ENCODE measurements at regions not wholly inside any gene's neighbourhood (a gene's known extent, or its start where the extent isn't known, plus 50 kb on each side); places are given as distances from the start of the nearest gene placed in this dataset.

DNA sequence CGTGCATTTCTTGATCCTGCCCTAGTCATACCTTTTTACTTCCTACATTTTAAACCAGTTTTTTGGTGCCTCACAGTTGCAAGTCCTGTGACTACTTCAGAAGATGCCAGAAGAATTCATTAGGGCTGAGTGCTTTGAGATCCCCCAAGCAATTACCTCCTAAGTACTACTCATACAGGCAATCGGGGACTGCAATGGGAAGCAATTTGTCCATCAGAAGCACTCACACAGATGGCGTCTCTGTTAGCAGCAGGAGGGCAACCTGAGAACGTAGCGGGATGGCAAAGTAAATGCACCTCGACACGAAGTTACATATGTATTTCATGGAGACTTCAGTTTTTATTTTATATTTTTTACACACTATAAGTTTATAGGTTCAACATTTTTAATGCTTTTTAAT, 188.3 kb downstream of the CAPZA3 start:
- TF ChIP-seq, protein P1, sequence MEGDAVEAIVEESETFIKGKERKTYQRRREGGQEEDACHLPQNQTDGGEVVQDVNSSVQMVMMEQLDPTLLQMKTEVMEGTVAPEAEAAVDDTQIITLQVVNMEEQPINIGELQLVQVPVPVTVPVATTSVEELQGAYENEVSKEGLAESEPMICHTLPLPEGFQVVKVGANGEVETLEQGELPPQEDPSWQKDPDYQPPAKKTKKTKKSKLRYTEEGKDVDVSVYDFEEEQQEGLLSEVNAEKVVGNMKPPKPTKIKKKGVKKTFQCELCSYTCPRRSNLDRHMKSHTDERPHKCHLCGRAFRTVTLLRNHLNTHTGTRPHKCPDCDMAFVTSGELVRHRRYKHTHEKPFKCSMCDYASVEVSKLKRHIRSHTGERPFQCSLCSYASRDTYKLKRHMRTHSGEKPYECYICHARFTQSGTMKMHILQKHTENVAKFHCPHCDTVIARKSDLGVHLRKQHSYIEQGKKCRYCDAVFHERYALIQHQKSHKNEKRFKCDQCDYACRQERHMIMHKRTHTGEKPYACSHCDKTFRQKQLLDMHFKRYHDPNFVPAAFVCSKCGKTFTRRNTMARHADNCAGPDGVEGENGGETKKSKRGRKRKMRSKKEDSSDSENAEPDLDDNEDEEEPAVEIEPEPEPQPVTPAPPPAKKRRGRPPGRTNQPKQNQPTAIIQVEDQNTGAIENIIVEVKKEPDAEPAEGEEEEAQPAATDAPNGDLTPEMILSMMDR (IDR thresholded peaks at IDR 0.05; ENCODE audit: control insufficient read depth, extremely low read depth, insufficient read depth) = no peak
- H3K4me3 ChIP-seq (ENCODE audit: low read depth, low read length) = no peak overlapping the region
- DNase-seq (ENCODE audit: low read depth) = no peak

DNA sequence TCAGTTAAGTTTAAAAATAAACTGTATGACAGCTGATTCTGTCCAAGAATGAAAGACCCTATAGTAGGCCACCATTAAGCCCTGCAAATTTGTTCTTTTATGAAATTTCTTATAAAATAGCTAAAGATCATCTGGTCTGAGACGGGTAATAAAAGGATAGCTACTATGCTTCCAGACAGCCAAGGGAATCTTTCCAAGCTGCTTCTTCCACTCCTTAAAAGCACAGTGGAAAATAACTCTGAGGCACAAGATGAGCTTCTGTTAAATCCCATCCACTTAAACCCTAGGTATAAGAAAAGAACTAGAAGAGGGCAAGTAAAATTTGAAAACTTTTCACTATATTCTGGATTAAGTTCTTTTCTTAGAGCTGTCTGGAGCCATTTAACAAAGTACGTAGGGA, 194.3 kb downstream of the CAPZA3 start:
- TF ChIP-seq, protein P1 (IDR thresholded peaks at IDR 0.05; ENCODE audit: control insufficient read depth, extremely low read depth, insufficient read depth) = no peak

DNA sequence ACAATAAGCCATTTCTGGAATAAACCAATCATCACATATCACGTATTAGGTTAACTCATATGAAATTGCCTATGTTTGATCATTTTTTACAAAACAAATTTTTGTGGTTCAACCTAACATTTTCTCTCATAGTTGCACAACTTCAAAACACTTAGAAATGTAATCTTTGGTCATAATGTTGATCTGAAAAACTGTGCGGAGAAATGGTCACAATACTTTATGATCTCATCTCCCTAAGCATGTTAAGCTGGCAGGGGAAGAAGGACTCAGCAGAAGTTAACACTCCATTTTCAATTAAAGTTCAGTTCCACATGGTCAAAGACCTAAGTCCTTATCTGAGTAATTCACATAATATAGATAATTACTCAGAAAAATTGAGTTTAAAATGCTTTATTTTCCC, 194.8 kb downstream of the CAPZA3 start:
- TF ChIP-seq, protein P1 (IDR thresholded peaks at IDR 0.05; ENCODE audit: control insufficient read depth, extremely low read depth, insufficient read depth) = no peak
- DNase-seq (ENCODE audit: low read depth) = no peak
- no peak overlapping the region for H3K4me3 ChIP-seq (ENCODE audit: low read depth, low read length)

More for the DNA sequence above, 194.3 kb downstream of the CAPZA3 start:
- DNase-seq (ENCODE audit: low read depth) = no peak
- H3K4me3 ChIP-seq (ENCODE audit: low read depth, low read length) = no peak overlapping the region

DNA sequence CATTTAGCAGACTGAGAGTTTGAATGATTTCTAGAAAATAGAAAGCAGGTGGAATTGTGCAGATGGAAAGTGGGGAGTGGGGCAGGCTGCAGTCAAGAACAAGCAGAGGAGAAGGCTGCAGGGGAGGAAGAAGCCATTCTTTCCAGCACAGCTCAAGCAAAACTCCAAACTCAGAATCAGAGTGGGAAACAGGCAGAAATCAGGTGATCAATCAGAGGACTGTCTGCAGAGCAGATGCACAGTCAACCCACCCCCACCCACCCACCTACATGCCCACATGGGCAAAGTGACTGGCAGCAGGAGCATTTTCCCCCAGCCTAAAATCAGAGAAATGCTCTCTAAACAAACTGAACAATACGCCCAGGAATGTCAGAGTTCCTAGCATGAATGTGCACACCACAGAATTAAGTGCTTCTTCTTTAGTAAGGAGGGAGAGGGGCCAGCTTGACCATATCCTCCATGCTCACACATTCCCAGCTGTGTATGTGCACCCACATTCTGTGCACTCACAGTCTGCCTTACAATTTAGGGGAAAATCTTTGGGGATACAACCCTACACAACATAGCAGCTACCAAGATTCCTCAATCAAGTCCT, 194.1 kb upstream of the PLEKHA5 start:
- TF ChIP-seq, protein P1 (IDR thresholded peaks at IDR 0.05; ENCODE audit: control insufficient read depth, extremely low read depth, insufficient read depth) = no peak
- DNase-seq (ENCODE audit: low read depth) = no peak

DNA sequence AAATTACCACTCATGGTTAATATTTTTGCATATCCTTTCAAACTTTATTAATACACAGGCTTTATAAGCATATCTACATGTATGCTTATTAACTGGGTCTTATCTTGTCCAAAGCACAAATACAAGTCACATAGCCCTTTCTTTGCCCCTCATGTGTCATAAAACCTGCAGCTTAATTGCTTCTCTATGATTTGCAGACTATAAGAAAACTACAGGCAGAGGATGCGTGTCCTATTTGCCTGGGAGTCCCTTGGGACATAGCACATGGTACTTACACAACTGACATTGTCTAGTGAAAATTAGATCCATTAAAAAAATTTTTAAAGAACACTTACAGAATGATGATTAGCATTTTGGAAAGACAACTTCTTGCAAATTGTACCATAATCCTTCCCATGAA, 190.5 kb upstream of the PLEKHA5 start:
- H3K4me3 ChIP-seq (ENCODE audit: low read depth, low read length) = no peak overlapping the region
- no peak for DNase-seq (ENCODE audit: low read depth)
- TF ChIP-seq, protein P1 (IDR thresholded peaks at IDR 0.05; ENCODE audit: control insufficient read depth, extremely low read depth, insufficient read depth) = no peak

More for the DNA sequence above, 194.1 kb upstream of the PLEKHA5 start:
- H3K4me3 ChIP-seq (ENCODE audit: low read depth, low read length) = no peak overlapping the region

DNA sequence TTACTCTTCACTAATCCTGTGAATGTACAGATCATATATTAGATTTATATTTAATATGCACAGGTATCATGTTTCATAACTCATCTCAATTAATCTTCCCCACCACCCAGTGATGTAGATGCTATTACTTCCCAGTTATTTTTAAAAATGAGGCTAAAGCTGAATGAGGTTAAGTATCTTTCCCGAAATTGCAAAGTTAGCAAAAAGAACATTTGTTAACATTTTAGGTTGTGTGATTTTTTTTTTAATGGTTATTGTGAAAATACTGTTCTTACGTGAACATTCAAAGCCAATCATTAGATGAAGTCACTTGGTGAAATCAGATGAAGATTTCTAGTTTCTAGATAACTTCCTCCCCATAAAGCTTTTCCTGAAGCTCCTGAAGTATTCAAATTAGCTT, 186.9 kb upstream of the PLEKHA5 start:
- no peak overlapping the region for H3K4me3 ChIP-seq (ENCODE audit: low read depth, low read length)
- DNase-seq (ENCODE audit: low read depth) = no peak
- TF ChIP-seq, protein P1 (IDR thresholded peaks at IDR 0.05; ENCODE audit: control insufficient read depth, extremely low read depth, insufficient read depth) = no peak

DNA sequence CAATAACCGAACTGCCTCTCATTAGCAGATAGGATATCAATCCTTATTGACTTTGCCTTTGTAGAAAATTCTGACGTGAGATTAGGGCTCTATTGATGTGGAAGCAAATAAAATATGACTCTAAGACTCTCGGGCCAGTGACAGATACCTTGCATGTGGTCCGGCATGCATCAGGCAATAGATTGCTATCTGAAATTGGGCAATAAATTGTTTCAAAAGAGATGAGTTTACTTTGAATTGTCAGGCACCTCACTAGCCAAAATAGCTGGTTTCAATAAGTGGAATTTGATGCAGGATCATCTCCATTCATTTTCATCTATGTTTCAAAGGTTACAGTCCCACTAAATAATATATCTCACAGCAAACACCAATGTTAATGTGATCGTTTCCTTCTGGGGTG, 186.3 kb upstream of the PLEKHA5 start:
- no peak overlapping the region for H3K4me3 ChIP-seq (ENCODE audit: low read depth, low read length)
- no peak for DNase-seq (ENCODE audit: low read depth)
- TF ChIP-seq, protein P1 (IDR thresholded peaks at IDR 0.05; ENCODE audit: control insufficient read depth, extremely low read depth, insufficient read depth) = no peak

All from LNCaP clone FGC (cell line).